NCI-H2227 treated with DMSO at 0.1 percent for 48 hours (cell line): ENCODE measurements at regions not wholly inside any gene's neighbourhood (a gene's known extent, or its start where the extent isn't known, plus 50 kb on each side); places are given as distances from the start of the nearest gene placed in this dataset.
A peak's percentile ranks its signal among the peaks of the same experiment; 100 is the strongest.

Source experiments
- DNase-seq: peaks from one replicate; lab custom pipeline; 2025; lab: John Stamatoyannopoulos, UW

GRCh38 chr3:159169828-159170227, 368.0 kb downstream of the MFSD1 start:
- DNase-seq = no peak

- DNase-seq = no peak
Observed at GRCh38 chr3:159170436-159171003, 368.7 kb downstream of the MFSD1 start.

- DNase-seq = no peak
Observed at GRCh38 chr3:159171333-159171732, 369.5 kb downstream of the MFSD1 start.

GRCh38 chr3:159172473-159172872, 370.6 kb downstream of the MFSD1 start:
- no peak for DNase-seq

- DNase-seq = no peak
Observed at GRCh38 chr3:159174715-159175692, 373.1 kb downstream of the MFSD1 start.

DNA sequence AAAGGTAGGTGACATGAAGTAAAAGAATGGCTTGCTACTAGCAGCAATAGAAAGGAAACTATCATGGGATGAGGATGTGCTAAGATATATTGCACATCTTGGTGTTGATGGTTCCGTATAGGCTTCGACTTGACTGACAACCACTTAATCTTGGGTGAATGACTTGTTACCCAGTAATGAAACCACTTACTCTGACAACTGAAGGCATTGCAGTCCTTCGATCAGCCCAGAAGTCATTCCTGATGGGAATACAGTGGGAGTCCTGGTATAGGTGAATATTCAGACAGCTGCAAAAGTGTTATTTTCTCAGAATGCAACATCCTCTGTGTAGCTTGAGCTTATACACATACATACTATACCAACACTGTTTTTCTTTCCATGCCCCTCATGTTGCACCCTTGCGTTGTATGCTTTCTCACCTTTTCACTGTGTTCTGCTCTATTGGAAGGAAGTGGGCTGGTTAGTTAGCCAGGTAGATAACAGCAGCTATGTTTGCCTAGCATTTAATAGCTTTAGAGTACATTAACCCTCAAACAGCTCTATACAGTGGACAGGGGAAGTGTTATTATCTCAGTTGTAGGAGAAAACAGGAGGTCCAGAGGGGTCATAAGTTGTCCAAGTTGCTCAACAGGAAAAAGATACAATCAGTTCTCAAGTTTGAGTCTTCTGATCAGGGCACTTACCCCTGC, 376.5 kb downstream of the MFSD1 start:
- no peak for DNase-seq

DNA sequence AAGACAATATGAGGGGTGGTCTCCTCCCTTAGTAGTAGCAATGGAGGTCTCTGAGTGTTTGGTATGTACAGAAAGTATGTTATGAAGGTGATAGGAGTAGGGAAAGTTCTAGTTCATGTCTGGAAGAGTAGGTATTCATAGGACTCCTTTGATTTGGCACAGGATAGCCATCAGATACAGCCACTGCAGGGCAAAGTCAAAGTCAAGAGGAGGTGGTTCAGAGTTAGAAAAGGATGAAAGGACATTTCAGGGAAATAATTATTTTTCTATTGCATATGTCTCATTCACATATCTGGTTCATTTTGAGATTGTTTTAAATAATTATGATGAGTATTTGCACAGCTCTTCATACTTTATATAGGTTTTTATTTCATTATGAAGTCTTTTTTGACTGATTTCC, 381.1 kb downstream of the MFSD1 start:
- no peak for DNase-seq

GRCh38 chr3:159185443-159186050, 383.7 kb downstream of the MFSD1 start:
- DNase-seq = no peak

- DNase-seq = no peak
Observed at GRCh38 chr3:159186581-159186980, 384.7 kb downstream of the MFSD1 start.

- DNase-seq = no peak
Observed at GRCh38 chr3:159187232-159187631, 385.4 kb downstream of the MFSD1 start.

- no peak for DNase-seq
Observed at GRCh38 chr3:159187706-159188105, 385.9 kb downstream of the MFSD1 start.

- DNase-seq = no peak
Observed at GRCh38 chr3:159189994-159190669, 388.3 kb downstream of the MFSD1 start.

DNA sequence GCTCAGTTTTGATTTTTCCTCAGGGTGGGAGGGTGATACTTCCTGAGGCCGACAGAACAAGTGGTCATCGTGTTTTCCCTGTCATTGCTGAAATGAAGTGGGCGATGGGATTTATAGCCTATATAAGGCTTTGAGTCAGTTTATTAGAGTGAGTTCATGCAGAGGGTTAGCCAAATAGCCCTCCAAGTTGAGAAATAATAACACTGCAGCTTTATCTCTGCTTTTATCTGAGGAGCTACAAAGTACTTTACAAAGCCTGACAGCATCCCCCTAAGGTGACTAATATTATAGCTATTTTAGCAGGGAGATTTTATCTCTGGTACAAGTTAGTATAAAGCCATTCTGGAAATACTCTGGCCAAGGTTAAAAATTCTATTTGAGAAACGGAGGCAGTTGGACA, 389.6 kb downstream of the MFSD1 start:
- no peak for DNase-seq

GRCh38 chr3:159196359-159196758, 394.5 kb downstream of the MFSD1 start:
- DNase-seq = no peak

GRCh38 chr3:159200176-159200575, 398.3 kb downstream of the MFSD1 start:
- DNase-seq = no peak

DNA sequence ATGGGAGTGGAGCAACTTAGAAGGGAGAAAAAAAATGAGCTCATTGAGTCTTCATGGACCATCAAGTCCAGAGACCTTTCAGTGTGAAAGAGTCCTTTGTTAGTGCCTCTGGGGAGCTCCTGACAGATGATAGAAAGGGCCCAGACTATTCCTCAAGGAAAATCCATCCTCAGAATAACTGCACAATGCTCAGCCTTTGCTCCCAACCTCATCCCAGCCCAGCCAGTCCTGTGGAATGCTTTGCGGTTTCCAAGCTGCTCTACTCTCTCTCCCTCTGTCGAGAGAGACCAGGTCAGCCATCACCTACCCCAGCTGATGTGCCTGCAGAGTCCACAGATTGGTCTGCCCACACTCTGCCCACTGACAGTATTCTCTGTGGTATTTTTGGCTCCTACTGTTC, 406.2 kb downstream of the MFSD1 start:
- no peak for DNase-seq

GRCh38 chr3:159209459-159209858, 407.6 kb downstream of the MFSD1 start:
- DNase-seq = no peak

GRCh38 chr3:159210336-159210735, 408.5 kb downstream of the MFSD1 start:
- DNase-seq = no peak

- DNase-seq = no peak
Observed at GRCh38 chr3:159216311-159216710, 414.5 kb downstream of the MFSD1 start.

- DNase-seq = no peak
Observed at GRCh38 chr3:159219231-159219630, 417.4 kb downstream of the MFSD1 start.

- DNase-seq = peak; percentile 83
Observed at GRCh38 chr3:159221335-159221734, 419.5 kb downstream of the MFSD1 start.
